Chondrocyte (in vitro differentiated cells): ENCODE measurements at regions not wholly inside any gene's neighbourhood (a gene's known extent, or its start where the extent isn't known, plus 50 kb on each side); places are given as distances from the start of the nearest gene placed in this dataset.

ENCODE experiments used
- DNase-seq: peaks from one replicate; pipeline ENCODE4 v3.0.0; 2021; ENCODE audit warnings: mixed read lengths, low spot score
- H3K27ac Mint-ChIP-seq: one replicate; pipeline ENCODE4 v1.8.0; 2021; ENCODE audit warnings: mild to moderate bottlenecking, moderate library complexity, mixed read lengths; ENCODE audit not compliant: unreplicated experiment
- H3K27me3 Mint-ChIP-seq: 2 replicates; pipeline ENCODE4 v1.8.0; 2021; ENCODE audit warnings: low read depth, mixed read lengths
- H3K36me3 Mint-ChIP-seq: 2 replicates; pipeline ENCODE4 v1.8.0; 2021; ENCODE audit warnings: low read depth, mixed read lengths
- H3K4me1 Mint-ChIP-seq: 2 replicates; pipeline ENCODE4 v1.8.0; 2021; ENCODE audit warnings: low read depth, mild to moderate bottlenecking, mixed read lengths
- H3K4me3 Mint-ChIP-seq: one replicate; pipeline ENCODE4 v1.8.0; 2021; ENCODE audit warnings: mild to moderate bottlenecking, moderate library complexity, mixed read lengths; ENCODE audit not compliant: unreplicated experiment
- H3K9me3 Mint-ChIP-seq: 2 replicates; pipeline ENCODE4 v1.8.0; 2021; ENCODE audit warnings: low read depth, mixed read lengths
- CTCF ChIP-seq: fragments of 200-600 bp; sonication (generic); IDR thresholded peaks from 2 replicates; pipeline ENCODE4 v1.5.0; 2021; ENCODE audit warnings: antibody characterized with exemption, mild to moderate bottlenecking, moderate library complexity

- Mint-ChIP-seq H3K27me3 (peaks cover 3% of the 10 kb centered on the region), H3K36me3 (no peaks in the 10 kb centered on the region), H3K27ac (no peak overlapping the region), H3K4me1 (no peaks in the 10 kb centered on the region), H3K4me3 (no peak overlapping the region), H3K9me3 (no peaks in the 10 kb centered on the region)
- DNase-seq, result no peak
- no peak for TF ChIP-seq CTCF
Observed at GRCh38 chr2:118557791-118558190, 289.7 kb downstream of the EN1 start.

- Mint-ChIP-seq H3K36me3 (no peaks in the 10 kb centered on the region), H3K4me1 (no peaks in the 10 kb centered on the region), H3K27me3 (peaks cover 3% of the 10 kb centered on the region), H3K9me3 (no peaks in the 10 kb centered on the region), H3K27ac (no peak overlapping the region), H3K4me3 (no peak overlapping the region)
- TF ChIP-seq CTCF, result no peak
- no peak for DNase-seq
Observed at GRCh38 chr2:118557016-118557415, 290.4 kb downstream of the EN1 start.

GRCh38 chr2:118554616-118555015, 292.8 kb downstream of the EN1 start:
- peak; percentile 55 for TF ChIP-seq CTCF
- no peak overlapping the region for H3K4me3 Mint-ChIP-seq
- no peaks in the 10 kb centered on the region for H3K9me3 Mint-ChIP-seq
- no peaks in the 10 kb centered on the region for H3K4me1 Mint-ChIP-seq
- no peak overlapping the region for H3K27ac Mint-ChIP-seq
- no peaks in the 10 kb centered on the region for H3K36me3 Mint-ChIP-seq
- peaks cover 3% of the 10 kb centered on the region for H3K27me3 Mint-ChIP-seq
- no peak for DNase-seq

- no peaks in the 10 kb centered on the region for H3K36me3 Mint-ChIP-seq
- no peaks in the 10 kb centered on the region for H3K9me3 Mint-ChIP-seq
- DNase-seq, result no peak
- TF ChIP-seq CTCF, result no peak
- no peak overlapping the region for H3K27ac Mint-ChIP-seq
- no peaks in the 10 kb centered on the region for H3K4me1 Mint-ChIP-seq
- no peak overlapping the region for H3K4me3 Mint-ChIP-seq
- H3K27me3 Mint-ChIP-seq, result peaks cover 11% of the 10 kb centered on the region
Observed at GRCh38 chr2:118549503-118549902, 297.9 kb downstream of the EN1 start.

GRCh38 chr2:118548880-118549488, 298.5 kb downstream of the EN1 start:
- Mint-ChIP-seq H3K27ac (no peak overlapping the region), H3K9me3 (no peaks in the 10 kb centered on the region), H3K27me3 (peaks cover 9% of the 10 kb centered on the region), H3K36me3 (no peaks in the 10 kb centered on the region), H3K4me1 (no peaks in the 10 kb centered on the region), H3K4me3 (no peak overlapping the region)
- DNase-seq, result no peak
- TF ChIP-seq CTCF, result no peak
